ENCODE measurements at regions not wholly inside any gene's neighbourhood (a gene's known extent, or its start where the extent isn't known, plus 50 kb on each side); places are given as distances from the start of the nearest gene placed in this dataset.
"Not testable (repeated sequence)": the region's sequence is repeated elsewhere in the genome, so short reads cannot be mapped to it uniquely, and the experiment has no call there.

DNA sequence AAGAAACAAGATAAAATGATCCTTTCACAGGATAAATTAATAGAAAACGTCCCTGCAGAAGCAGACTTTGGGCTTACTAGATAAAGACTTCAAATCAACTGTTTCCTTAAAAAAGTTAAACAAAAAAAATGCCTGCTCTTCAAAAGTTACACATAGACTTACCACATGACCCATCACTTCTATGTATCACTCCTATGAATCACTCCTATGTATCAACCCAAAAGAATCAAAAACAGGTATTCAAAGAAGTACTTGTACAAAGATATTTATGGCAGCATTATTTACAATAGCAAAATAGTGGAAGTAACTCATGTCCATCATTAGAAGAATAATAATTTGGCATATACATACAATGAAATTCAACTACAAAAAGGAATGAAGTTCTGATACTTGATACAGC is 56.3 kb upstream of the PRDM9 start:
- H3K27ac Mint-ChIP-seq: no peak overlapping the region
- H3K36me3 Mint-ChIP-seq: no peaks in the 10 kb centered on the region
- no peak for ATAC-seq
- no peak overlapping the region for H3K4me3 Mint-ChIP-seq
- no peaks in the 10 kb centered on the region for H3K9me3 Mint-ChIP-seq
- H3K27me3 Mint-ChIP-seq: no peaks in the 10 kb centered on the region
- no peaks in the 10 kb centered on the region for H3K4me1 Mint-ChIP-seq

DNA sequence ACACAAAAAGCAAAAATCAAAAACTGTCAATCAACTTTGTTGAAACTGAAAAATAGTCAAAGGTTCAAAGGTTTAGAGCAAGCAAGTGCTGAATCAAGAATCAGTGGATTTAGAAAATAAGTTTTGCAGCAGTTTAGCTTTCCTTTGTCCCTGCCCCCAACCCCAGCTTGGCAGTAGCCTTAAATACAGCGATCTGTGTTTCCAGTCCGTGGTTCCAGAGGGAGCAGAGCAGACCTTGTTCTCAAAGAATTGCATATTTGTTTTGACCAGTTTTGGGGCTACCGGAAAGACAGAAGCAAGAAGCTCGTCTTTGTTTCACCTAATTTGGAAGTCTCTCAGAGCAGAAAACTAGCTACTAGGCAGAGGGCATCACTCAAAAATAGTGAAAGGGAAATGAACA is 57.2 kb upstream of the PRDM9 start:
- H3K36me3 Mint-ChIP-seq: no peaks in the 10 kb centered on the region
- H3K27ac Mint-ChIP-seq: no peak overlapping the region
- no peaks in the 10 kb centered on the region for H3K27me3 Mint-ChIP-seq
- no peaks in the 10 kb centered on the region for H3K4me1 Mint-ChIP-seq
- ATAC-seq: no peak
- H3K4me3 Mint-ChIP-seq: no peak overlapping the region
- H3K9me3 Mint-ChIP-seq: no peaks in the 10 kb centered on the region

DNA sequence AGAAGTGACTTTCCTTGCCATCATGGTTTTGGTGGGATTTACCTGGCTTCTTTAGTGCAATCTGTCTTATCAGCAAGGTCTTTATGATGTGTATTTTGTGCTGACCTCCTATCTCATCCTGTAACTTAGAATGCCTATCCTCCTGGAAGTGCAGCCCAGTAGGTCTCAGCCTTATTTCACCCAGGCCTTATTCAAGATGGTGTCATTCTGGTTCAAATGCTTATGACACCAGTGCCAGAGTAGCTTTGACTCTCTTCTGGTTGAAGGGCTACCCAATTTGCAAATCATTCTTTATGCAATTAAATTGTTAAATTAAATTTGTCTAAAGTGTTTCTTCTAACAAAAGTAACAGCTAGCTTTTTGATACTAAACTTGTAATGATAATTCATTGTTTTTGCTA is 58.8 kb upstream of the PRDM9 start:
- no peak for ATAC-seq
- H3K9me3 Mint-ChIP-seq: no peaks in the 10 kb centered on the region
- H3K4me3 Mint-ChIP-seq: no peak overlapping the region
- H3K27me3 Mint-ChIP-seq: no peaks in the 10 kb centered on the region
- H3K36me3 Mint-ChIP-seq: no peaks in the 10 kb centered on the region
- H3K27ac Mint-ChIP-seq: no peak overlapping the region
- H3K4me1 Mint-ChIP-seq: no peaks in the 10 kb centered on the region

DNA sequence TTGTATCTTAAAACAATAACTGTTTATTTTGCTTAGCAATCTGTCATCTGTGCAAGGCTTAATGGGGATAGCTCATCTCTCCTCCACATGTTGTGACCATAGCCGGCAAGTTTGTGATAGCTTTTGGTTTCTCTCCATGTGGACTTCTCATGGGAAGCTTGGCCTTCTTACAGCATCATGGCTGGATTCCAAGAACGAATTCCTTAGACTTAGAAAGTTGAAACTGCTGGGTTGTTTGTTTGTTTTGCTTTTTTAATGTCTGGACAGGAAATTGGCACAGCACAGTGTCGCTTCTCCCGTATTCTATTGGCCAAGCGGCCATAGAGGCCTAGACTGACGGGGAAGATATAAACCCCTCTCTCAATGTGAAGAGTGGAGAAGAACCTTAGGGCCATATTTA is 61.0 kb upstream of the PRDM9 start:
- H3K36me3 Mint-ChIP-seq: no peaks in the 10 kb centered on the region
- no peaks in the 10 kb centered on the region for H3K9me3 Mint-ChIP-seq
- H3K27ac Mint-ChIP-seq: no peak overlapping the region
- no peaks in the 10 kb centered on the region for H3K4me1 Mint-ChIP-seq
- no peak for ATAC-seq
- H3K27me3 Mint-ChIP-seq: no peaks in the 10 kb centered on the region
- H3K4me3 Mint-ChIP-seq: no peak overlapping the region

DNA sequence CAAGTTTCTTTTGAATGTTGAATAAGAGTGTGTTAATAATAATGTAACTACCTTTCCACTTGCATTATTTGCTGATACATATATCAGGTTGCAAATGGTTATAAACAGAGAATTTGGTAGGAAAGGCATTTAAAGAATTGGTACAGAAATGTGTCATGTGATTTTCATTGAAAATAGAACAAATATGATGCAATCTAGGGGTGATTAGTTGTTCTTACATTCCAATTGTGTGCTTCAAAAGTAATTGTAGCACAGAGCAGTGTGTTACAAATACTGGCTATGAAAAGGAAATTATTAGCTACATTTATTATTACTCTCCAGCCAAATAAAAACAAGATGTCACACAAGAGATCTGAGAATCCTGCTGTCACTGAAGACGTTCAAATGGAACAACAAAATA is 61.8 kb upstream of the PRDM9 start:
- no peak for ATAC-seq
- Mint-ChIP-seq H3K27ac (no peak overlapping the region), H3K9me3 (no peaks in the 10 kb centered on the region), H3K36me3 (no peaks in the 10 kb centered on the region), H3K27me3 (no peaks in the 10 kb centered on the region), H3K4me1 (no peaks in the 10 kb centered on the region), H3K4me3 (no peak overlapping the region)

DNA sequence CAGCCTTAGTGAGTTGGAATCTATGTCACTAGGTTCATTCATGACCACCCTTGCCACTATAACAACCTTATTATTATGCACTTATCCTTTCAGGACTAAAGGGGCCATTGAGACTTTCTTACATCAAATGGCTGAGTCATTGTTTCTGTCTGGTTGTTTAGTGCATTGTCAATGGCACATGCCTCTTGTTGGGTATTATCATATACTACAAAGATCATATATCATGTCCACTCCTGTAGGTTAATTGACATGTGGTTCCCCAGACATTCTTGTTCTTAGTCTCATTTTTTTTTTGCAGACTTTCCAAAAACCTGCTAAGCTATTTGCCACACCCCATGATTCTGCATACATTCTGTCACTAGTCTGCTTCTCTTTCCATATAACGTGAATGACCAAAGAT is 66.7 kb upstream of the PRDM9 start:
- Mint-ChIP-seq H3K4me3 (no peak overlapping the region), H3K4me1 (no peaks in the 10 kb centered on the region), H3K27ac (no peak overlapping the region), H3K9me3 (no peaks in the 10 kb centered on the region), H3K27me3 (no peaks in the 10 kb centered on the region), H3K36me3 (no peaks in the 10 kb centered on the region)
- ATAC-seq: no peak

DNA sequence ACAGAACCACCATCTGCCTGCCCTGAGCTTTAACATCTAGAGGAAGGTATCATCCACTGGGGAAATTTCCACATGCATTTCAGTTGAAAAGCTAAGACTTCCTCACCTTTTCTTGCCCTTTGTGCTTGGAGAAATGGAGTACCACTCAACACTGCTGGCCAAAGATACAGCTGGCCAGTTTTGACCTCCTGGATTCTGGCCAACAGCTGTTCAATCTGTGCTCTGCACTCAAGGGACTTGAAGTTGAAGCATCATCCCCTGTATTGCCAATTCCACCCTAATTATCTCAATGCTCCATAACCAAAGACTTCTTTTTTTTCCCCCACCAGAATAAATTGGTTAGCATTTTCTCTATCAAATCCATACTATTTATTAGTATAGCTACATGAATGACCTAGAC is 70.4 kb upstream of the PRDM9 start:
- H3K9me3 Mint-ChIP-seq: peaks cover 3% of the 10 kb centered on the region

DNA sequence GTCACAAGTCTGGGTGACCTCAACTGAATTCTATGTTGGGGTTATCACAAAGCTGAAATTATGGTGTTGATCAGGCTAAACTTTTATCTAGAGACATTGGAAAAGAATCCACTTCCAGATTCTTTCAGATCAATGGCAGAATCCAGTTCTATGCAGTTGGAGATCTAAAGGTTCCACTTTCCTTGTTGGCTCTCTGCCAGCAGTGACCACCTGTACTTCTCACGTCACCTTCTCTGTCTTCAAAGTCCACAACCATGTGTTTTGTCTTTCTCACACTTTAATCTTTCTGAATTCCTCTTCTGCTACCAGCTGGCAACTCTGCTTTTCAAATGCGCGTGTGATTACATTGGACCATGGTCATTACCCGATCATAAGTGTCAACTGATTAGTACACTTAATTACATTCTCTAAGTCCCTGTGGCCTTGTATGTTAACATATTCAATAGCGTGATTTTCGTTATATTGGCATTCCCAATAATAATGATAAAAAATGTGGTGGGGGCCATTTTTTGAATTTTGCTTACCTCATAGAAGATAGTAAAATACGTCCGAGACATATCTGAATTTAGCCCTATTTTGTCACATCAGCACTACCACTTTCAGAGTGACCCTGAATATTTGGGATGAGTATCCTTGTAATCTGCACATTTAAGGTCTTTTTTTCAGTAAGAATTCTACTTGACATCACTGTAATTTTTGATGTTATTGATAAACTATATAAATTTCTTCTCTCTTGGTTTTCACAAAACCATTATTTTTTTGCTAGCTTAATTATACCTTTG is 73.7 kb upstream of the PRDM9 start:
- Mint-ChIP-seq H3K4me3 (no peak overlapping the region), H3K9me3 (peaks cover 3% of the 10 kb centered on the region), H3K36me3 (no peaks in the 10 kb centered on the region), H3K4me1 (no peaks in the 10 kb centered on the region), H3K27me3 (no peaks in the 10 kb centered on the region), H3K27ac (no peak overlapping the region)
- no peak for ATAC-seq

More for the DNA sequence above, 70.4 kb upstream of the PRDM9 start:
- no peaks in the 10 kb centered on the region for H3K36me3 Mint-ChIP-seq
- no peak for ATAC-seq
- H3K27ac Mint-ChIP-seq: no peak overlapping the region
- no peaks in the 10 kb centered on the region for H3K4me1 Mint-ChIP-seq
- H3K27me3 Mint-ChIP-seq: no peaks in the 10 kb centered on the region
- no peak overlapping the region for H3K4me3 Mint-ChIP-seq

DNA sequence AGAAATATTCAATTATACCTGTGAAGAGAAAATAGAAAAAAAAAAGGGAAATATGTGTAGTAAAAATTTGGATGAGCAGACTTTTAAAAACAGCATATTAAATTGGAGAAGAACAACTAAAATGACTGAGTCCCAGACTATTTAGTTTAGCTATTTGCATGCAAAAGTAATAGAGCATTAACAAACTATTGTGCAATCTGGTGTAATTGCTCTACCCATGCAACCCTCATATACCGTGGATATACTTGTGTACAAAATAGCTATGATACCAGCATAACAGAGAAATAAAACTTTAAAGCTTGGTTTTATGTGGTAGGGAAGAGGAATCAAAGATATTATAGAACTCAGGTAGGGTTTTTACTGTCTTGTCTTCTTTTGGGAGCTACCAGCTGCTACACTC is 78.7 kb upstream of the PRDM9 start:
- H3K4me1 Mint-ChIP-seq: no peaks in the 10 kb centered on the region
- H3K27me3 Mint-ChIP-seq: no peaks in the 10 kb centered on the region
- H3K27ac Mint-ChIP-seq: no peak overlapping the region
- H3K4me3 Mint-ChIP-seq: no peak overlapping the region
- peaks cover 2% of the 10 kb centered on the region for H3K9me3 Mint-ChIP-seq
- ATAC-seq: no peak
- no peaks in the 10 kb centered on the region for H3K36me3 Mint-ChIP-seq

DNA sequence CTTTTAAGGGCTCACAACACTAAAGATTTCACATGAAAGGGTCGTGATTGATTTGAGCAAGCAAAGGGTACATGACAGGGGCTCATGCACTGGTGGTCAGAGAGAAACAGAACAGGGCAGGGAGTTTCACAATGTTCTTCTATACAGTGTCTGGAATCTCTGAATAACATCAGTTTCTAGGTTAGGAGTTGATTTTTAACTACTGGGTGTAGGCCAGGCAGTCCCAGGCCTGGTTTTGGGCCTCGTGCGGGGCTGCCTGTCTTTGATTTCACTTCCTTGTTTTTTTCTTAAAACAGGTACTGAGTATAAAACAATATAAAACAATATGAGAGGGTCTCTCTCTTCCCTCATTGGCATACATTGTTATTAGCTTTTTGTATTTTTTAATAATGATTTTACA is 87.2 kb upstream of the PRDM9 start:
- not testable (repeated sequence) for ATAC-seq, H3K9me3 Mint-ChIP-seq, H3K4me3 Mint-ChIP-seq, H3K4me1 Mint-ChIP-seq, H3K36me3 Mint-ChIP-seq, H3K27me3 Mint-ChIP-seq, H3K27ac Mint-ChIP-seq

DNA sequence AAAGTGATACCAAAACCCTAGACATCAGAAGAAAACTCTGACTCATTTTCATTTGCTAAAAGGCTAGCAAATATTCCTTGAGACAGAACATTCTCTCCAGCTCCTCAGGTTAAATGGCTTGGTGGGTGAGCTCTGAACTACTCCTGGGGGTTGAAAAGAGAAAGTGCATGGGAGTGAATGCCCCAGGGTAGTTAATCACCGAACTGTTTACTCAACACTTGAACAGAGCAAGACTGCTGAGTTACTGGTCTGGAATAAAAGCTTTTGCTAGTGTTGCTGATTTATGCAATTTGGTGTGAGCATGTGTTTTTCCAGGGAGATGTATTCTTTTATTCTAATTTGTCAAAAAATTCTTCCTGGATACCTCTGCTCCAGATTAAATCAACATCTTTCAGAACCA is 88.3 kb upstream of the PRDM9 start:
- H3K4me3 Mint-ChIP-seq: no peak overlapping the region
- no peaks in the 10 kb centered on the region for H3K36me3 Mint-ChIP-seq
- no peaks in the 10 kb centered on the region for H3K9me3 Mint-ChIP-seq
- no peak for ATAC-seq
- no peaks in the 10 kb centered on the region for H3K27me3 Mint-ChIP-seq
- H3K4me1 Mint-ChIP-seq: no peaks in the 10 kb centered on the region
- H3K27ac Mint-ChIP-seq: no peak overlapping the region

DNA sequence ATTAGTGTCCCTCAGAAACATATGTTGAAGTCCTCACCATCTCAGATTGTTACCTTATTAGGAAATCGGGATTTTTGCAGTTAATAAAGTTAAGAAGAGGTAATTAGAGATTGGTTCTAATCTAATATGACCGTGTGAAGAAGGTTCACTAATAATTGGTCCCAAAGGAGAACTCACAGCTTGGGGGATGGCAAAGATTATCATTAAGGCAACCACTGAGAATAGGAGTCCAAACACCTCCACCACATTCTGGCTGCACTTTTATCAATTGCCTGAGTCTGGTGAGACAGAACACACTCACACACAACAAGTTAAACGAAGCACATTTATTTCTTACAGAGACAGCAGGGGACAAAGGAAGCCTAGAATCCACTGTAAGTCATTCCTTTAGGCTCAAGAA is 94.9 kb upstream of the PRDM9 start:
- no peaks in the 10 kb centered on the region for H3K4me1 Mint-ChIP-seq
- no peak overlapping the region for H3K27ac Mint-ChIP-seq
- H3K9me3 Mint-ChIP-seq: peaks cover 3% of the 10 kb centered on the region
- no peaks in the 10 kb centered on the region for H3K27me3 Mint-ChIP-seq
- no peaks in the 10 kb centered on the region for H3K36me3 Mint-ChIP-seq
- ATAC-seq: no peak
- H3K4me3 Mint-ChIP-seq: no peak overlapping the region

DNA sequence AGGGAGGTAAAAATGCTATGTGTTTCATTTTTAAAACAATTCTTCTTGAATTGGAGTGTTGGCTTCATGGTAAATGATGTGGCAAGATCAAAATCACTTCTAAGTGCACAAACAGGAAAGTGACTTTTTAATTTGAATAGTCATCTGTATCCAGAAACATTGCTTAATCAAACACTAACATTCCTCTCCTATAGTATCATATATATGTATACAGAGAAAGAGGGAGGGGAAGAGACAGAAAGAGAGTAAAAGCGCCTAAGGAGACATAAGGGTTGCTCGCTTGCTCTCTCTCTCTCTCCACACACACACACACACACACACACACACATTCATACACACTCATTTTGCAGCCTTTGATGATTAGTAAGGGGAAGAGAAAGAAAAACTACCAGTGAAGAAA is 95.4 kb upstream of the PRDM9 start:
- no peak for ATAC-seq
- Mint-ChIP-seq H3K4me3 (no peak overlapping the region), H3K9me3 (peaks cover 3% of the 10 kb centered on the region), H3K27me3 (no peaks in the 10 kb centered on the region), H3K36me3 (no peaks in the 10 kb centered on the region), H3K27ac (no peak overlapping the region), H3K4me1 (no peaks in the 10 kb centered on the region)

DNA sequence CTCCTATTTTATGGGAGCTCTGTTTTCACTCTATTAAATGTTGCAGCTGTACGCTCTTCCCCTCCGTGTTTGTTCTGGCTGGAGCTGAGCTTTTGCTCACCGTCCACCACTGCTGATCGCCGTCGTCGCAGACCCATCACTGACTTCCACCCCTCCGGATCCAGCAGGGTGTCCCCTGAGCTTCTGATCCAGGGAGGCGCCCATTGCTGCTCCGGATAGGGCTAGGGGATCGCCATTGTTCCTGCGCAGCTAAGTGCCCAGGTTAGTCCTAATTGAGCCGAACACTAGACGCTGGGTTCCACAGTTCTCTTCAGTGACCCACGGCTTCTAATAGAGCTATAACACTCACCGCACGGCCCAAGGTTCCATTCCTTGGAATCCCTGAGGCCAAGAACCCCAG is 96.2 kb upstream of the PRDM9 start:
- Mint-ChIP-seq H3K36me3 (no peaks in the 10 kb centered on the region), H3K27me3 (no peaks in the 10 kb centered on the region), H3K9me3 (peaks cover 3% of the 10 kb centered on the region), H3K27ac (no peak overlapping the region), H3K4me1 (no peaks in the 10 kb centered on the region), H3K4me3 (no peak overlapping the region)
- ATAC-seq: no peak

DNA sequence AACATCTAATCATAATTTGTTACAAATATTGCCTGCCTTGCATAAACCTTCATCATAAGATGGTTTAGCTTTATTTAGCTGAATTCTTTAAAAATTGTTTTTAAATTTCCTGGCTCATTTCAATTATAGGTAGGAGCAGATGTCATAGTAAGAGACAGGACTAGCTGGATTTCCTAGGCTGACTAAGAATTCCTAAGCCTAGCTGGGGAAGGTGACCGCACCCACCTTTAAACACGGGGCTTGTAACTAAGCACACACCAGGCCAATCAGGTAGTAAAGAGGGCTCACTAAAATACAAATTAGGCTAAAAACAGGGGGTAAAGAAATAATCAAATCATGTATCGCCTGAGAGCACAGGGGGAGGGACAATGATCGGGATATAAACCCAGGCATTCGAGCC is 96.6 kb upstream of the PRDM9 start:
- H3K4me1 Mint-ChIP-seq, H3K27me3 Mint-ChIP-seq, H3K4me3 Mint-ChIP-seq, H3K36me3 Mint-ChIP-seq, H3K9me3 Mint-ChIP-seq, ATAC-seq, H3K27ac Mint-ChIP-seq: not testable (repeated sequence)

DNA sequence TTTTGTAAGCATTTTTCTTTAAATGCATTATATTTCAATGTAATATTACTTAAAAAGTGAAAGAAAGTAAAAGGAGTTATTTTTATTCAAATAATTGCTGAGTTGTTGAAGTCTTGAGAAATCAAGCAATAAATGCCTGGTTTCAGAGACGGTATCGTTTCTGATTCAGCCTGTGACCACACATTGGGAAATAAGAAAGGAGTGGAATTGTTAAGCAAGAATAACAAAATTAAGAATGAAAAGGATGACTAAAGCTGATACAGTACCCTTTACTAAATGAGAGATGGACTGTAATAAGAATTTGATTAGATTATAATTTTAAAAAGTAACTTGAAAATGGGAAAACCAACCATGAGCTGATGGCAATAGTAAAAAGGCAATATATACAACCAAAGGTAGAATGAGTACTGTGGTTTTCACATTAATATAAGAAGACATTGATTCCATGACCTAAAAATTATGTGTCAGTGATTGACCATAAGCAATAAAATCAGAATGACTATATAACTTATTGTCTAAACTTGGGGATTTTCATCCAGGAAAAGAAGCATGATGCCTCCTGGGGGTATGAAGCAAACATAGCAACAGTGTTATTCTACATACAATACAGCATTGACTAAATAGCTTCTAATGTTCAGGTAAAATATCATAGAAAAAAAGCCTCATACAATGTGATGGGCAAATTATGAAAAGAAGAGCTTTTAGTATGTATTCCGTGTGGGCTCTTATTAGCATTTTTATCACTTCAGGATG is 101.9 kb upstream of the PRDM9 start:
- no peak overlapping the region for H3K27ac Mint-ChIP-seq
- no peaks in the 10 kb centered on the region for H3K27me3 Mint-ChIP-seq
- ATAC-seq: no peak
- H3K4me1 Mint-ChIP-seq: no peaks in the 10 kb centered on the region
- no peak overlapping the region for H3K4me3 Mint-ChIP-seq
- H3K36me3 Mint-ChIP-seq: no peaks in the 10 kb centered on the region
- peaks cover 5% of the 10 kb centered on the region for H3K9me3 Mint-ChIP-seq
